Effector memory CD8-positive, alpha-beta T cell (primary cell): ENCODE measurements at regions not wholly inside any gene's neighbourhood (a gene's known extent, or its start where the extent isn't known, plus 50 kb on each side); places are given as distances from the start of the nearest gene placed in this dataset.

ENCODE experiments used
- ATAC-seq: fragments of 150-1000 bp; cut with Tn5 transposase; replicated peaks from 2 replicates; pipeline ENCODE4 v1.10.0; 2021; ENCODE audit warnings: mild to moderate bottlenecking, moderate library complexity
- DNase-seq, 3 experiments: peaks; one replicate each; pipeline ENCODE4 v3.0.0; 2021
- H3K27ac Mint-ChIP-seq, 2 donors: one replicate each; pipeline ENCODE4 v1.8.0; 2022; ENCODE audit warnings: mild to moderate bottlenecking in 2 of 2, mixed read lengths in 2 of 2, moderate library complexity in 2 of 2
- H3K27me3 Mint-ChIP-seq, 2 donors: one replicate each; pipeline ENCODE4 v1.8.0; 2022; ENCODE audit warnings: mixed read lengths in 2 of 2
- H3K36me3 Mint-ChIP-seq: one replicate; pipeline ENCODE4 v1.8.0; 2022; ENCODE audit warnings: mild to moderate bottlenecking, moderate library complexity, mixed read lengths; ENCODE audit not compliant: insufficient read depth
- H3K4me1 Mint-ChIP-seq, 2 donors: one replicate each; pipeline ENCODE4 v1.8.0; 2022; ENCODE audit warnings: low read depth in 2 of 2, mixed read lengths in 2 of 2
- H3K4me3 Mint-ChIP-seq, 2 donors: one replicate each; pipeline ENCODE4 v1.8.0; 2022; ENCODE audit warnings: mild to moderate bottlenecking in 2 of 2, mixed read lengths in 2 of 2, moderate library complexity in 2 of 2
- H3K9me3 Mint-ChIP-seq, 2 donors: one replicate each; pipeline ENCODE4 v1.8.0; 2022; ENCODE audit warnings: mixed read lengths in 2 of 2

DNA sequence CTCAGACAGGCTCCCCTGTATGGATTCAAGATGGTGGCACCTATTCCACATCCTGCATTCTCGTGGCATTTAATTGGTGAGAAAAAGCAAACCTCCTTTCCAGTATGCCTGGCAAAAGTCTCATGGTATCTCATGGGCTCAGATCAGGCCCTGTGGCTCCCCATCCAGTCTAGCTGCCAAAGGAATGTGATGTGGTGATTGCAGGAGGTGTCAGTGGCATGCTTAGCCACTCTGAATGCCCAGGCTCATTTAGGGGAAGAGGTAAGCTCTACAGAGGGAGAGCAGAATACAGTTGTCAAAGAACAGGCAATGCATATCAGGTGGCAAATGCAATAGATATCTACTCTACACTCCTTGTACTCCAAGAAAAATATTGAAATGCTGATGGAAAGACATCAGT lies 146.7 kb downstream of the SPATA19 start:
- H3K27ac Mint-ChIP-seq, result no peak overlapping the region
- no peaks in the 10 kb centered on the region for H3K4me1 Mint-ChIP-seq
- no peaks in the 10 kb centered on the region for H3K36me3 Mint-ChIP-seq
- H3K4me3 Mint-ChIP-seq, result no peak overlapping the region
- peaks cover 0 to 3% of the 10 kb centered on the region in 2 donors for H3K9me3 Mint-ChIP-seq
- peaks cover under 1 to 1% of the 10 kb centered on the region in 2 donors for H3K27me3 Mint-ChIP-seq
- no peak for DNase-seq
- ATAC-seq, result no peak

DNA sequence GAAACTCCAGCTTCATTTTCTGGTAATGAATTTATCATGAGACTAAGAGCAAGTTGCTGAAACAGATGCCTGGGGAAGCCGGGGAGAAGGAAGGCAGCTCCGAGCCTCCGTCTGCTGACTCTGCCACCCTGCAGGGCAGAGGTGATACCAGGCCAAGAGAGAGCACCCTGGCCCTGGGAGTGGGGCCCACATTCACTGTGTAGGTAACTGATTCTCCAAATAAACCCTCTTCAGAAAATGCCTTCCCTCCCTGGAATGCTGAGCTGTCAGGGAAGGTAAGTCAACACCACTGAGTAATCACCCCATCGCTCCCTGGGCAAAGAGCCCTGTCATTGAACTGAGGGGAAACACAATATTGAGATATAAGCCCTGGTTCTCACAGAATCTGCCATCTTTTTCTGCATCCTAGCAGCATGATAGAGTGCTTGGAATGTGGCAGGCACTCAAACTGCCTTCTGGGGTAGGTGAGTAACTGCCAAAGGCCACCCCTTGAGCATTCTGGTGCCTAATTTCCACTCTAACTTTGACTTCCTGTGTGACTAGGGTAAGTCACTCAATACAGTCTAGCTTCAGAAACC lies 147.6 kb downstream of the SPATA19 start:
- Mint-ChIP-seq H3K4me1 (no peaks in the 10 kb centered on the region), H3K36me3 (no peaks in the 10 kb centered on the region), H3K4me3 (no peak overlapping the region), H3K27me3 (no peaks in the 10 kb centered on the region), H3K9me3 (peaks cover 0 to 3% of the 10 kb centered on the region in 2 donors), H3K27ac (no peak overlapping the region)
- DNase-seq (no peak), ATAC-seq (no peak)

- H3K4me3 Mint-ChIP-seq, result no peak overlapping the region
- no peaks in the 10 kb centered on the region for H3K27me3 Mint-ChIP-seq
- no peak for ATAC-seq
- no peak overlapping the region for H3K27ac Mint-ChIP-seq
- no peaks in the 10 kb centered on the region for H3K4me1 Mint-ChIP-seq
- peaks cover 0 to 3% of the 10 kb centered on the region in 2 donors for H3K9me3 Mint-ChIP-seq
- DNase-seq, result no peak
- H3K36me3 Mint-ChIP-seq, result no peaks in the 10 kb centered on the region
These were observed 148.2 kb downstream of the SPATA19 start for GRCh38 chr11:133697161-133697560.

- peaks cover 0 to 3% of the 10 kb centered on the region in 2 donors for H3K9me3 Mint-ChIP-seq
- no peaks in the 10 kb centered on the region for H3K4me1 Mint-ChIP-seq
- H3K36me3 Mint-ChIP-seq, result no peaks in the 10 kb centered on the region
- no peaks in the 10 kb centered on the region for H3K27me3 Mint-ChIP-seq
- no peak for DNase-seq
- H3K4me3 Mint-ChIP-seq, result no peak overlapping the region
- H3K27ac Mint-ChIP-seq, result no peak overlapping the region
- no peak for ATAC-seq
These were observed 149.9 kb downstream of the SPATA19 start for GRCh38 chr11:133695387-133695786.

DNA sequence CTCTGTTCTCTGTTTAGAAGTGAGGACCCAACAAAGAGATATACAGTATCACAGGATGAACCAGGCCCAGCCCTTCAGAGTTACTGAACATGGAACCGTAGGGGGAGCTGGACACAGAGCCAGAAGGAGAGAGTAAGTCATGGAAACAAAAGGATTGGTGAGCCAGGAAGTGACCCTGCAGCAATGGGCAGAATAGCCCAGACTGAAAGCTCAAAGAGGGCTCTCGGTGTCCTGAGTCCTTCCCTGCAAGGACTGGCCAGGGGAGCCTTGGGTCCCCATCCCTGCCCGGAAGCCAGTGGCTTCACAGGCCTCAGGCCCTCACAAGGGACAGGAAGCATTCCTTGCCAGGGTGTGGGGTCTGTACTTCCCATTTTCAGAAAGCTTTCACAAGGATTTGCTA lies 150.6 kb downstream of the SPATA19 start:
- Mint-ChIP-seq H3K27ac (no peak overlapping the region), H3K4me3 (no peak overlapping the region), H3K27me3 (no peaks in the 10 kb centered on the region), H3K36me3 (no peaks in the 10 kb centered on the region), H3K9me3 (peaks cover 0 to 3% of the 10 kb centered on the region in 2 donors), H3K4me1 (no peaks in the 10 kb centered on the region)
- ATAC-seq, result no peak
- DNase-seq, result no peak

GRCh38 chr11:133693110-133693509 lies 152.2 kb downstream of the SPATA19 start:
- H3K4me1 Mint-ChIP-seq, result no peaks in the 10 kb centered on the region
- ATAC-seq (no peak), DNase-seq (no peak)
- no peaks in the 10 kb centered on the region for H3K27me3 Mint-ChIP-seq
- H3K27ac Mint-ChIP-seq, result no peak overlapping the region
- no peaks in the 10 kb centered on the region for H3K36me3 Mint-ChIP-seq
- H3K4me3 Mint-ChIP-seq, result no peak overlapping the region
- H3K9me3 Mint-ChIP-seq, result peaks cover 3 to 8% of the 10 kb centered on the region in 2 donors

- Mint-ChIP-seq H3K27me3 (no peaks in the 10 kb centered on the region), H3K4me1 (no peaks in the 10 kb centered on the region), H3K9me3 (peaks cover 3 to 8% of the 10 kb centered on the region in 2 donors), H3K4me3 (no peak overlapping the region), H3K36me3 (no peaks in the 10 kb centered on the region), H3K27ac (no peak overlapping the region)
- ATAC-seq (no peak), DNase-seq (no peak)
These were observed 153.0 kb downstream of the SPATA19 start for GRCh38 chr11:133692126-133692934.

- H3K9me3 Mint-ChIP-seq, result peaks cover 0 to 8% of the 10 kb centered on the region in 2 donors
- H3K4me1 Mint-ChIP-seq, result no peaks in the 10 kb centered on the region
- no peaks in the 10 kb centered on the region for H3K36me3 Mint-ChIP-seq
- no peaks in the 10 kb centered on the region for H3K27me3 Mint-ChIP-seq
- no peak for ATAC-seq
- DNase-seq, result no peak
- no peak overlapping the region for H3K4me3 Mint-ChIP-seq
- no peak overlapping the region for H3K27ac Mint-ChIP-seq
These were observed 155.5 kb upstream of the OPCML start for GRCh38 chr11:133687781-133688180.

- H3K27me3 Mint-ChIP-seq, result peaks cover 4 to 8% of the 10 kb centered on the region in 2 donors
- no peak for DNase-seq
- H3K4me1 Mint-ChIP-seq, result no peaks in the 10 kb centered on the region
- no peaks in the 10 kb centered on the region for H3K9me3 Mint-ChIP-seq
- H3K27ac Mint-ChIP-seq, result no peak overlapping the region
- no peaks in the 10 kb centered on the region for H3K36me3 Mint-ChIP-seq
- no peak overlapping the region for H3K4me3 Mint-ChIP-seq
- no peak for ATAC-seq
These were observed 149.6 kb upstream of the OPCML start for GRCh38 chr11:133681901-133682300.

DNA sequence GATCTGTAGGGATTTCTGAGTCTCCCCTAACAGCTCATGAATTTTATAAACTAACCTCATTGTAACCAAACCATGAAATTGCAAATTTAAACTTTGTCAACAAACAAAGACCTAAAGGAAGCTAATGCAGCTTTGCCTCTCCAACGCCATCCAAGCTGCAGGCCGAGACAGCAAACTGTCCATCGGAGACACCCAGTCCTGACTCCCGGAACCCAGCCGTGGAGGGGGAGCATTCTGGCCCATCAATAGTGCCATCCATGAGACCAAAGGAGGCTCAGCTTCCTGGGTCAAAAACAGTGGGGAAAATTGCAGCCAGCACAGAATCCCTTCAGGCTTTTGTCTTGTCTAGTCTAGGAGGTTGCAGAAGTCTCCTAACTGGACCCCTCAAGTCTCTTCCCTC lies 147.6 kb upstream of the OPCML start:
- DNase-seq (no peak), ATAC-seq (no peak)
- Mint-ChIP-seq H3K9me3 (peaks cover 0 to 3% of the 10 kb centered on the region in 2 donors), H3K4me1 (no peaks in the 10 kb centered on the region), H3K27ac (no peak overlapping the region), H3K4me3 (no peak overlapping the region), H3K36me3 (no peaks in the 10 kb centered on the region), H3K27me3 (peaks cover 4 to 8% of the 10 kb centered on the region in 2 donors)

- Mint-ChIP-seq H3K27ac (no peak overlapping the region), H3K36me3 (no peaks in the 10 kb centered on the region), H3K4me3 (no peak overlapping the region), H3K27me3 (peaks cover 4 to 8% of the 10 kb centered on the region in 2 donors), H3K4me1 (no peaks in the 10 kb centered on the region), H3K9me3 (peaks cover 0 to 3% of the 10 kb centered on the region in 2 donors)
- ATAC-seq, result no peak
- no peak for DNase-seq
These were observed 145.9 kb upstream of the OPCML start for GRCh38 chr11:133678191-133678590.

DNA sequence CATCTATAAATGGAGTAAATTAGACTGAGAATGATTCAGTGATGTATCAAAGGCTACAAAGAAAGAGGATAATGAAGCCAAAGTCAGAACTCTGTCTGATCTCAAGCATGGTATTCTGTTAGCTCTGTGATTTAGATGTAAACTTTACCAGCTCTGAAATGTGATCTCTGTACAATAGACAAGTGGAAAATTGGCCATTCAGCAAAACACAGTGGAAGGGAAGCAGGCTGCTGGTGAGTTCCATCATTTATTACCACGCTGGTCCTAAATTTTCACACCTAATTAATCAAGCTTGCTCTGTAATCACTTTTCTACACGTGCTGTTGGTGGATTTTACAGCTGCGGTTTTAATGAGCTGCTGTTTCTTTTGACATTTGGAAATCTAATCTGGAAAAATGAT lies 145.1 kb upstream of the OPCML start:
- Mint-ChIP-seq H3K27me3 (peaks cover 4 to 8% of the 10 kb centered on the region in 2 donors), H3K36me3 (no peaks in the 10 kb centered on the region), H3K9me3 (peaks cover 0 to 3% of the 10 kb centered on the region in 2 donors), H3K4me1 (no peaks in the 10 kb centered on the region), H3K4me3 (no peak overlapping the region), H3K27ac (no peak overlapping the region)
- ATAC-seq (no peak), DNase-seq (no peak)

GRCh38 chr11:133676265-133676664 lies 144.0 kb upstream of the OPCML start:
- DNase-seq, result no peak
- ATAC-seq, result no peak
- Mint-ChIP-seq H3K4me1 (no peaks in the 10 kb centered on the region), H3K9me3 (peaks cover 0 to 3% of the 10 kb centered on the region in 2 donors), H3K4me3 (no peak overlapping the region), H3K36me3 (no peaks in the 10 kb centered on the region), H3K27me3 (peaks cover 4 to 8% of the 10 kb centered on the region in 2 donors), H3K27ac (no peak overlapping the region)

- no peaks in the 10 kb centered on the region for H3K27me3 Mint-ChIP-seq
- no peaks in the 10 kb centered on the region for H3K4me1 Mint-ChIP-seq
- no peak for ATAC-seq
- no peaks in the 10 kb centered on the region for H3K36me3 Mint-ChIP-seq
- no peak overlapping the region for H3K4me3 Mint-ChIP-seq
- H3K9me3 Mint-ChIP-seq, result peaks cover 0 to 1% of the 10 kb centered on the region in 2 donors
- H3K27ac Mint-ChIP-seq, result no peak overlapping the region
- DNase-seq, result no peak
These were observed 137.2 kb upstream of the OPCML start for GRCh38 chr11:133669371-133670053.
